Suppressor macrophage (primary cell): ENCODE measurements at regions not wholly inside any gene's neighbourhood (a gene's known extent, or its start where the extent isn't known, plus 50 kb on each side); places are given as distances from the start of the nearest gene placed in this dataset.
"Not testable (repeated sequence)": the region's sequence is repeated elsewhere in the genome, so short reads cannot be mapped to it uniquely, and the experiment has no call there.

Source experiments
- DNase-seq, 4 experiments: peaks; one replicate each; pipeline ENCODE4 v3.0.0-alpha.2; 2020 to 2022

GRCh38 chrX:30008031-30008430 lies 207.3 kb upstream of the MAGEB2 start:
- DNase-seq = no peak

- no peak for DNase-seq
Observed at GRCh38 chrX:30010471-30010870, 204.9 kb upstream of the MAGEB2 start.

GRCh38 chrX:30015440-30015839 lies 199.9 kb upstream of the MAGEB2 start:
- no peak for DNase-seq

GRCh38 chrX:30027636-30028035 lies 187.7 kb upstream of the MAGEB2 start:
- DNase-seq = no peak

- DNase-seq = not testable (repeated sequence)
Observed at GRCh38 chrX:30036406-30036805, 179.0 kb upstream of the MAGEB2 start.

- DNase-seq = no peak
Observed at GRCh38 chrX:30039768-30040167, 175.6 kb upstream of the MAGEB2 start.

GRCh38 chrX:30060718-30061117 lies 154.6 kb upstream of the MAGEB2 start:
- DNase-seq = no peak

- DNase-seq = no peak
Observed at GRCh38 chrX:30065226-30065625, 150.1 kb upstream of the MAGEB2 start.

- no peak for DNase-seq
Observed at GRCh38 chrX:30067677-30068076, 147.7 kb upstream of the MAGEB2 start.

- DNase-seq = no peak
Observed at GRCh38 chrX:30085571-30085970, 129.8 kb upstream of the MAGEB2 start.

GRCh38 chrX:30111431-30111830 lies 103.9 kb upstream of the MAGEB2 start:
- DNase-seq = no peak

GRCh38 chrX:30141966-30142365 lies 73.4 kb upstream of the MAGEB2 start:
- DNase-seq = peak; percentile 35 to 43 (median 41)

- DNase-seq = no peak
Observed at GRCh38 chrX:30144221-30144620, 71.1 kb upstream of the MAGEB2 start.

- DNase-seq = no peak
Observed at GRCh38 chrX:30144971-30145731, 70.2 kb upstream of the MAGEB2 start.

GRCh38 chrX:30147996-30148643 lies 67.2 kb upstream of the MAGEB2 start:
- DNase-seq = no peak

GRCh38 chrX:30149206-30149605 lies 66.2 kb upstream of the MAGEB2 start:
- not testable (repeated sequence) for DNase-seq

GRCh38 chrX:30150196-30150895 lies 65.0 kb upstream of the MAGEB2 start:
- DNase-seq = no peak

GRCh38 chrX:30151964-30152363 lies 63.4 kb upstream of the MAGEB2 start:
- DNase-seq = no peak

GRCh38 chrX:30153175-30153880 lies 62.0 kb upstream of the MAGEB2 start:
- no peak for DNase-seq

GRCh38 chrX:30153881-30154260 lies 61.5 kb upstream of the MAGEB2 start:
- DNase-seq = no peak

GRCh38 chrX:30156009-30156408 lies 59.4 kb upstream of the MAGEB2 start:
- DNase-seq = no peak

GRCh38 chrX:30156880-30157560 lies 58.3 kb upstream of the MAGEB2 start:
- DNase-seq = no peak
